GM23338 (cell line): ENCODE measurements at regions not wholly inside any gene's neighbourhood (a gene's known extent, or its start where the extent isn't known, plus 50 kb on each side); places are given as distances from the start of the nearest gene placed in this dataset.

Experiments used
- ATAC-seq: fragments of 200-7000 bp; cut with Tn5 transposase; 3 replicates; pipeline ENCODE4 v1.9.1; 2020
- DNase-seq: peaks from one replicate; pipeline ENCODE4 v3.0.0-alpha.2; 2015; ENCODE audit warnings: low spot score
- H2AFZ ChIP-seq: fragments of 200-600 bp; sonication (generic); 2 replicates; pipeline ENCODE4 v1.8.0; 2016; ENCODE audit warnings: antibody characterized with exemption, mild to moderate bottlenecking, moderate library complexity
- H3F3A ChIP-seq: fragments of 200-600 bp; sonication (generic); replicated peaks from 2 replicates; pipeline ENCODE4 v1.8.0; 2017; ENCODE audit warnings: antibody characterized with exemption, mixed run types, low read depth
- H3K27ac ChIP-seq: fragments of 200-600 bp; sonication (generic); 2 replicates; pipeline ENCODE4 v1.6.1; 2016; ENCODE audit warnings: low read depth
- H3K27me3 ChIP-seq: fragments of 200-600 bp; sonication (generic); 2 replicates; pipeline ENCODE4 v1.8.0; 2016; ENCODE audit warnings: mild to moderate bottlenecking, mixed run types, moderate library complexity; ENCODE audit not compliant: insufficient read depth
- H3K36me3 ChIP-seq: fragments of 200-600 bp; sonication (generic); 2 replicates; pipeline ENCODE4 v1.8.0; 2016; ENCODE audit warnings: mild to moderate bottlenecking; ENCODE audit not compliant: insufficient read depth
- H3K4me1 ChIP-seq: fragments of 200-600 bp; sonication (generic); 2 replicates; pipeline ENCODE4 v1.8.0; 2016; ENCODE audit warnings: mild to moderate bottlenecking, moderate library complexity; ENCODE audit not compliant: insufficient read depth
- H3K4me2 ChIP-seq: fragments of 200-600 bp; sonication (generic); 2 replicates; pipeline ENCODE4 v1.7.1; 2017; ENCODE audit warnings: mixed run types
- H3K4me3 ChIP-seq: fragments of 200-600 bp; sonication (generic); 2 replicates; pipeline ENCODE4 v1.6.1; 2016; ENCODE audit warnings: mixed run types
- H3K79me2 ChIP-seq: fragments of 200-600 bp; sonication (generic); replicated peaks from 2 replicates; pipeline ENCODE4 v1.8.0; 2017; ENCODE audit warnings: mild to moderate bottlenecking; ENCODE audit not compliant: insufficient read depth
- H3K9me2 ChIP-seq: fragments of 200-600 bp; sonication (generic); 2 replicates; pipeline ENCODE4 v1.8.0; 2017; ENCODE audit not compliant: insufficient read depth
- H4K20me1 ChIP-seq: fragments of 200-600 bp; sonication (generic); replicated peaks from 2 replicates; pipeline ENCODE4 v1.8.0; 2017; ENCODE audit warnings: mild to moderate bottlenecking; ENCODE audit not compliant: insufficient read depth
- H3K27ac Mint-ChIP-seq: 2 replicates; pipeline ENCODE4 v1.8.0; 2020; ENCODE audit warnings: inconsistent platforms, mild to moderate bottlenecking, moderate library complexity, mixed read lengths
- H3K27me3 Mint-ChIP-seq: 3 replicates; pipeline ENCODE4 v1.8.0; 2022; ENCODE audit warnings: low read depth, mild to moderate bottlenecking, moderate library complexity, mixed read lengths, inconsistent platforms; ENCODE audit not compliant: insufficient read depth, poor library complexity
- H3K36me3 Mint-ChIP-seq: 3 replicates; pipeline ENCODE4 v1.8.0; 2021; ENCODE audit warnings: low read depth, mild to moderate bottlenecking, inconsistent platforms, moderate library complexity, mixed read lengths
- H3K4me1 Mint-ChIP-seq: 3 replicates; pipeline ENCODE4 v1.8.0; 2020; ENCODE audit warnings: mild to moderate bottlenecking, inconsistent platforms, mixed read lengths
- H3K4me3 Mint-ChIP-seq: 3 replicates; pipeline ENCODE4 v1.8.0; 2021; ENCODE audit warnings: moderate library complexity, mild to moderate bottlenecking, inconsistent platforms, mixed read lengths
- H3K9me3 Mint-ChIP-seq: 3 replicates; pipeline ENCODE4 v1.8.0; 2020; ENCODE audit warnings: moderate library complexity, mild to moderate bottlenecking, inconsistent platforms, mixed read lengths
- CREB1 ChIP-seq: fragments of 250-450 bp; sonication (Bioruptor Pico); IDR thresholded peaks from 2 replicates; pipeline ENCODE4 v1.5.0; 2020; ENCODE audit warnings: low read depth, mild to moderate bottlenecking, moderate library complexity
- ETS1 ChIP-seq: IDR thresholded peaks from 2 replicates; pipeline ENCODE4 v1.6.1; 2016; ENCODE audit warnings: antibody characterized with exemption
- EZH2 ChIP-seq: fragments of 200-600 bp; sonication (generic); IDR thresholded peaks from one replicate; pipeline ENCODE4 v1.8.0; 2017; ENCODE audit warnings: antibody characterized with exemption, mild to moderate bottlenecking, low read depth; ENCODE audit not compliant: unreplicated experiment
- EZH2phosphoT487 ChIP-seq: fragments of 200-600 bp; sonication (generic); IDR thresholded peaks from one replicate; pipeline ENCODE4 v1.8.1; 2018; ENCODE audit warnings: antibody characterized with exemption; ENCODE audit not compliant: unreplicated experiment
- JUNB ChIP-seq: IDR thresholded peaks from one replicate; pipeline ENCODE4 v1.6.1; 2016; ENCODE audit warnings: antibody characterized with exemption; ENCODE audit not compliant: unreplicated experiment
- NANOG ChIP-seq: IDR thresholded peaks from 2 replicates; pipeline ENCODE4 v1.6.1; 2016; ENCODE audit warnings: antibody characterized with exemption, borderline replicate concordance
- POLR2AphosphoS5 ChIP-seq: IDR thresholded peaks from 2 replicates; pipeline ENCODE4 v1.6.1; 2016; ENCODE audit warnings: antibody characterized with exemption, low read depth
- REST ChIP-seq: IDR thresholded peaks from one replicate; pipeline ENCODE4 v1.6.1; 2018; ENCODE audit warnings: antibody characterized with exemption; ENCODE audit not compliant: unreplicated experiment
- STAT1 ChIP-seq: IDR thresholded peaks from one replicate; pipeline ENCODE4 v1.6.1; 2016; ENCODE audit warnings: antibody characterized with exemption; ENCODE audit not compliant: unreplicated experiment
- ZNF114 ChIP-seq: fragments of 250-450 bp; sonication (Bioruptor Pico); IDR thresholded peaks from 2 replicates; pipeline ENCODE4 v1.5.0; 2020; ENCODE audit warnings: mild to moderate bottlenecking, moderate library complexity
- ZNF331 ChIP-seq: fragments of 250-450 bp; sonication (Bioruptor Pico); IDR thresholded peaks from 2 replicates; pipeline ENCODE4 v1.5.0; 2020; ENCODE audit warnings: low read depth, mild to moderate bottlenecking, moderate library complexity
- ZNF462 ChIP-seq: fragments of 250-450 bp; sonication (Bioruptor Pico); IDR thresholded peaks from 2 replicates; pipeline ENCODE4 v1.5.0; 2020; ENCODE audit warnings: mild to moderate bottlenecking, moderate library complexity

- DNase-seq = no peak
- Histone ChIP-seq H3K79me2 (no peaks in the 10 kb centered on the region), H4K20me1 (no peaks in the 10 kb centered on the region), H3K4me2 (no peak overlapping the region), H2AFZ (no peak overlapping the region), H3K36me3 (no peaks in the 10 kb centered on the region), H3K27me3 (no peaks in the 10 kb centered on the region), H3F3A (no peaks in the 10 kb centered on the region), H3K4me1 (no peaks in the 10 kb centered on the region), H3K4me3 (no peak overlapping the region), H3K27ac (no peak overlapping the region), H3K9me2 (no peaks in the 10 kb centered on the region; the same call in none of the 2 replicates)
- no peak for ATAC-seq
- no peaks in the 10 kb centered on the region for H3K27me3 Mint-ChIP-seq
- no peak overlapping the region for H3K4me3 Mint-ChIP-seq
- H3K36me3 Mint-ChIP-seq = no peaks in the 10 kb centered on the region
- no peak overlapping the region for H3K27ac Mint-ChIP-seq
- no peaks in the 10 kb centered on the region for H3K9me3 Mint-ChIP-seq
- H3K4me1 Mint-ChIP-seq = no peaks in the 10 kb centered on the region
- TF ChIP-seq NANOG (no peak), ZNF114 (CRISPR knock-in tag) (no peak), EZH2phosphoT487 (no peak), ZNF331 (CRISPR knock-in tag) (no peak)
Observed at GRCh38 chr12:59927032-59927431, 331.2 kb downstream of the SLC16A7 start.

- H3K4me3 ChIP-seq = no peak overlapping the region
- no peak for TF ChIP-seq CREB1 (CRISPR knock-in tag)
- TF ChIP-seq REST = no peak
- TF ChIP-seq JUNB = no peak
- no peak for TF ChIP-seq ETS1
- TF ChIP-seq ZNF114 (CRISPR knock-in tag) = no peak
- no peak for TF ChIP-seq POLR2AphosphoS5
- TF ChIP-seq ZNF462 (CRISPR knock-in tag) = no peak
- TF ChIP-seq ZNF331 (CRISPR knock-in tag) = no peak
- TF ChIP-seq STAT1 = no peak
- TF ChIP-seq EZH2phosphoT487 = no peak
- TF ChIP-seq NANOG = no peak
- TF ChIP-seq EZH2 = no peak
Observed at GRCh38 chr12:59928416-59928815, 332.6 kb downstream of the SLC16A7 start.

More at GRCh38 chr12:59928416-59928815, 332.6 kb downstream of the SLC16A7 start:
- no peak overlapping the region for H3K4me2 ChIP-seq
- no peaks in the 10 kb centered on the region for H3K36me3 ChIP-seq
- H3K27ac Mint-ChIP-seq = no peak overlapping the region
- H3K4me1 ChIP-seq = no peaks in the 10 kb centered on the region
- no peaks in the 10 kb centered on the region; the same call in none of the 2 replicates for H3K9me2 ChIP-seq
- no peaks in the 10 kb centered on the region for H3K27me3 Mint-ChIP-seq
- H2AFZ ChIP-seq = no peak overlapping the region
- H3K9me3 Mint-ChIP-seq = no peaks in the 10 kb centered on the region
- no peaks in the 10 kb centered on the region for H3K36me3 Mint-ChIP-seq
- no peak overlapping the region for H3K4me3 Mint-ChIP-seq
- no peaks in the 10 kb centered on the region for H3F3A ChIP-seq
- no peak for DNase-seq
- ATAC-seq = no peak
- H3K79me2 ChIP-seq = no peaks in the 10 kb centered on the region
- no peaks in the 10 kb centered on the region for H3K4me1 Mint-ChIP-seq
- no peak overlapping the region for H3K27ac ChIP-seq
- H3K27me3 ChIP-seq = no peaks in the 10 kb centered on the region
- H4K20me1 ChIP-seq = no peaks in the 10 kb centered on the region
